B cell (primary cell): ENCODE measurements at regions not wholly inside any gene's neighbourhood (a gene's known extent, or its start where the extent isn't known, plus 50 kb on each side); places are given as distances from the start of the nearest gene placed in this dataset.

Experiments
- CTCF ChIP-seq: fragments of 200-600 bp; IDR thresholded peaks from one replicate; pipeline ENCODE4 v1.8.0; 2022; ENCODE audit warnings: antibody characterized with exemption, mild to moderate bottlenecking
- EZH2 ChIP-seq: IDR thresholded peaks from 2 replicates; pipeline ENCODE4 v1.6.1; 2012; ENCODE audit warnings: borderline replicate concordance, low read depth, mild to moderate bottlenecking, moderate library complexity, low read length; ENCODE audit not compliant: insufficient read depth, poor library complexity, severe bottlenecking

GRCh38 chr12:67920413-67920812 is 68.8 kb upstream of the IFNG-AS1 start:
- no peak for TF ChIP-seq CTCF
- no peak for TF ChIP-seq EZH2
